ENCODE measurements at regions not wholly inside any gene's neighbourhood (a gene's known extent, or its start where the extent isn't known, plus 50 kb on each side); places are given as distances from the start of the nearest gene placed in this dataset.

DNA sequence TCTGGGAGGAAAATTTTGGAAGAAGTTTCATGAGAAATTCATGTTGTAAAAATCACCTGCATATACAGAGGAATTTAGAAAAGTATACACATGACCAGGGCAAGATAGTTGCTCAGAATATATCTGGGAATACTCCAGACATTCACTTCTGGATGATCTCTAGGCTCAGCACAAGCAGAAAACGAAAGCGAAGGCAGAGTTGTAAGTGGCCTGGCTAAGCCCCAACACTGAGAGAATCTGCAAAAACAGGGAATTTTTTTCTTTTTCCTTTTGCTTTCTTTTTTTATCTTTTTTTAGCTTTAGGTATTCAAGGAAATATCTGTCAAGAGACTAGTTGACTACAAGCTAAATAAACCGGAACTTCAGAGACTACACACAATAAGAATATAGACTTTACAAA is 207.2 kb downstream of the FGF13 start:
- H4K20me1 ChIP-seq (ENCODE audit: control insufficient read depth, insufficient read depth): no peaks in the 10 kb centered on the region
- no peak for DNase-seq (ENCODE audit: low read depth, low spot score)
- ChIA-PET POLR2A (no interaction called here), CTCF (no interaction called here), RAD21 (ENCODE audit: unreplicated experiment) (no interaction called here), SMC1A (ENCODE audit: uncharacterized antibody, unreplicated experiment) (interaction anchor here (0.9 kb wide), 1 partner anchor 9 kb away, joined by 3 read pairs; no protein-coding TSS in a partner anchor)
- H3K27ac ChIP-seq (ENCODE audit: control insufficient read depth, insufficient read depth): no peak overlapping the region
- no peak overlapping the region for H3K9ac ChIP-seq (ENCODE audit: control insufficient read depth, insufficient read depth, low read length)
- WGBS (ENCODE audit: insufficient coverage, insufficient replicate concordance, low lambda C conversion rate, missing lambda C conversion rate): 22% methylated on average over 3 of the region's 3 CpGs
- in situ Hi-C loops (cut with MboI): no loop called here
- H3K4me2 ChIP-seq (ENCODE audit: control insufficient read depth, insufficient read depth): no peak overlapping the region
- no peak overlapping the region for H2AFZ ChIP-seq (ENCODE audit: control insufficient read depth, low read depth, low read length)
- intact Hi-C loops (cut with micrococcal nuclease; ENCODE audit: unreplicated experiment): no loop called here
- no peaks in the 10 kb centered on the region for H3K27me3 ChIP-seq (replicated peaks in 1 of 2; ENCODE audit: control insufficient read depth in 2 of 2, insufficient read depth in 2 of 2, low read length in 1 of 2)
- BruUV-seq (replicated peaks): no TSS peak
- no peaks in the 10 kb centered on the region for H3K36me3 ChIP-seq (ENCODE audit: control insufficient read depth in 2 of 2, insufficient read depth in 2 of 2, low read length in 1 of 2)
- no peak for FAIRE-seq
- no peaks in the 10 kb centered on the region for H3K79me2 ChIP-seq (ENCODE audit: control insufficient read depth, insufficient read depth, low read length)
- ATAC-seq: no peak
- H3K4me1 ChIP-seq (ENCODE audit: control insufficient read depth, insufficient read depth, low read length): no peaks in the 10 kb centered on the region
- H3K4me3 ChIP-seq: no peak overlapping the region
- H3K9me3 ChIP-seq (replicated peaks; ENCODE audit: control insufficient read depth, insufficient read depth, low read length): no peaks in the 10 kb centered on the region
- no peak for TF ChIP-seq RB1 (IDR thresholded peaks at IDR 0.05; ENCODE audit: borderline replicate concordance)
- no peak for TF ChIP-seq POLR2AphosphoS5 (IDR thresholded peaks at IDR 0.05; ENCODE audit: low read length)
- TF ChIP-seq SRF (IDR thresholded peaks at IDR 0.05; ENCODE audit: low read depth in 2 of 2, low read length in 2 of 2): no peak
- TF ChIP-seq, protein P1, sequence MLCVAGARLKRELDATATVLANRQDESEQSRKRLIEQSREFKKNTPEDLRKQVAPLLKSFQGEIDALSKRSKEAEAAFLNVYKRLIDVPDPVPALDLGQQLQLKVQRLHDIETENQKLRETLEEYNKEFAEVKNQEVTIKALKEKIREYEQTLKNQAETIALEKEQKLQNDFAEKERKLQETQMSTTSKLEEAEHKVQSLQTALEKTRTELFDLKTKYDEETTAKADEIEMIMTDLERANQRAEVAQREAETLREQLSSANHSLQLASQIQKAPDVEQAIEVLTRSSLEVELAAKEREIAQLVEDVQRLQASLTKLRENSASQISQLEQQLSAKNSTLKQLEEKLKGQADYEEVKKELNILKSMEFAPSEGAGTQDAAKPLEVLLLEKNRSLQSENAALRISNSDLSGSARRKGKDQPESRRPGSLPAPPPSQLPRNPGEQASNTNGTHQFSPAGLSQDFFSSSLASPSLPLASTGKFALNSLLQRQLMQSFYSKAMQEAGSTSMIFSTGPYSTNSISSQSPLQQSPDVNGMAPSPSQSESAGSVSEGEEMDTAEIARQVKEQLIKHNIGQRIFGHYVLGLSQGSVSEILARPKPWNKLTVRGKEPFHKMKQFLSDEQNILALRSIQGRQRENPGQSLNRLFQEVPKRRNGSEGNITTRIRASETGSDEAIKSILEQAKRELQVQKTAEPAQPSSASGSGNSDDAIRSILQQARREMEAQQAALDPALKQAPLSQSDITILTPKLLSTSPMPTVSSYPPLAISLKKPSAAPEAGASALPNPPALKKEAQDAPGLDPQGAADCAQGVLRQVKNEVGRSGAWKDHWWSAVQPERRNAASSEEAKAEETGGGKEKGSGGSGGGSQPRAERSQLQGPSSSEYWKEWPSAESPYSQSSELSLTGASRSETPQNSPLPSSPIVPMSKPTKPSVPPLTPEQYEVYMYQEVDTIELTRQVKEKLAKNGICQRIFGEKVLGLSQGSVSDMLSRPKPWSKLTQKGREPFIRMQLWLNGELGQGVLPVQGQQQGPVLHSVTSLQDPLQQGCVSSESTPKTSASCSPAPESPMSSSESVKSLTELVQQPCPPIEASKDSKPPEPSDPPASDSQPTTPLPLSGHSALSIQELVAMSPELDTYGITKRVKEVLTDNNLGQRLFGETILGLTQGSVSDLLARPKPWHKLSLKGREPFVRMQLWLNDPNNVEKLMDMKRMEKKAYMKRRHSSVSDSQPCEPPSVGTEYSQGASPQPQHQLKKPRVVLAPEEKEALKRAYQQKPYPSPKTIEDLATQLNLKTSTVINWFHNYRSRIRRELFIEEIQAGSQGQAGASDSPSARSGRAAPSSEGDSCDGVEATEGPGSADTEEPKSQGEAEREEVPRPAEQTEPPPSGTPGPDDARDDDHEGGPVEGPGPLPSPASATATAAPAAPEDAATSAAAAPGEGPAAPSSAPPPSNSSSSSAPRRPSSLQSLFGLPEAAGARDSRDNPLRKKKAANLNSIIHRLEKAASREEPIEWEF (IDR thresholded peaks at IDR 0.05; ENCODE audit: insufficient replicate concordance, low read depth, low read length): no peak
- TF ChIP-seq, protein P2, sequence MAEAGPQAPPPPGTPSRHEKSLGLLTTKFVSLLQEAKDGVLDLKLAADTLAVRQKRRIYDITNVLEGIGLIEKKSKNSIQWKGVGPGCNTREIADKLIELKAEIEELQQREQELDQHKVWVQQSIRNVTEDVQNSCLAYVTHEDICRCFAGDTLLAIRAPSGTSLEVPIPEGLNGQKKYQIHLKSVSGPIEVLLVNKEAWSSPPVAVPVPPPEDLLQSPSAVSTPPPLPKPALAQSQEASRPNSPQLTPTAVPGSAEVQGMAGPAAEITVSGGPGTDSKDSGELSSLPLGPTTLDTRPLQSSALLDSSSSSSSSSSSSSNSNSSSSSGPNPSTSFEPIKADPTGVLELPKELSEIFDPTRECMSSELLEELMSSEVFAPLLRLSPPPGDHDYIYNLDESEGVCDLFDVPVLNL (IDR thresholded peaks at IDR 0.05; ENCODE audit: low read depth, low read length): no peak
- TF ChIP-seq, protein P3, sequence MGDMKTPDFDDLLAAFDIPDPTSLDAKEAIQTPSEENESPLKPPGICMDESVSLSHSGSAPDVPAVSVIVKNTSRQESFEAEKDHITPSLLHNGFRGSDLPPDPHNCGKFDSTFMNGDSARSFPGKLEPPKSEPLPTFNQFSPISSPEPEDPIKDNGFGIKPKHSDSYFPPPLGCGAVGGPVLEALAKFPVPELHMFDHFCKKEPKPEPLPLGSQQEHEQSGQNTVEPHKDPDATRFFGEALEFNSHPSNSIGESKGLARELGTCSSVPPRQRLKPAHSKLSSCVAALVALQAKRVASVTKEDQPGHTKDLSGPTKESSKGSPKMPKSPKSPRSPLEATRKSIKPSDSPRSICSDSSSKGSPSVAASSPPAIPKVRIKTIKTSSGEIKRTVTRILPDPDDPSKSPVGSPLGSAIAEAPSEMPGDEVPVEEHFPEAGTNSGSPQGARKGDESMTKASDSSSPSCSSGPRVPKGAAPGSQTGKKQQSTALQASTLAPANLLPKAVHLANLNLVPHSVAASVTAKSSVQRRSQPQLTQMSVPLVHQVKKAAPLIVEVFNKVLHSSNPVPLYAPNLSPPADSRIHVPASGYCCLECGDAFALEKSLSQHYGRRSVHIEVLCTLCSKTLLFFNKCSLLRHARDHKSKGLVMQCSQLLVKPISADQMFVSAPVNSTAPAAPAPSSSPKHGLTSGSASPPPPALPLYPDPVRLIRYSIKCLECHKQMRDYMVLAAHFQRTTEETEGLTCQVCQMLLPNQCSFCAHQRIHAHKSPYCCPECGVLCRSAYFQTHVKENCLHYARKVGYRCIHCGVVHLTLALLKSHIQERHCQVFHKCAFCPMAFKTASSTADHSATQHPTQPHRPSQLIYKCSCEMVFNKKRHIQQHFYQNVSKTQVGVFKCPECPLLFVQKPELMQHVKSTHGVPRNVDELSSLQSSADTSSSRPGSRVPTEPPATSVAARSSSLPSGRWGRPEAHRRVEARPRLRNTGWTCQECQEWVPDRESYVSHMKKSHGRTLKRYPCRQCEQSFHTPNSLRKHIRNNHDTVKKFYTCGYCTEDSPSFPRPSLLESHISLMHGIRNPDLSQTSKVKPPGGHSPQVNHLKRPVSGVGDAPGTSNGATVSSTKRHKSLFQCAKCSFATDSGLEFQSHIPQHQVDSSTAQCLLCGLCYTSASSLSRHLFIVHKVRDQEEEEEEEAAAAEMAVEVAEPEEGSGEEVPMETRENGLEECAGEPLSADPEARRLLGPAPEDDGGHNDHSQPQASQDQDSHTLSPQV (IDR thresholded peaks at IDR 0.05): no peak
- TF ChIP-seq TCF7 (IDR thresholded peaks at IDR 0.05; ENCODE audit: borderline replicate concordance): no peak
- no peak for TF ChIP-seq RUNX3 (IDR thresholded peaks at IDR 0.05; ENCODE audit: low read length)
- TF ChIP-seq, protein P4, sequence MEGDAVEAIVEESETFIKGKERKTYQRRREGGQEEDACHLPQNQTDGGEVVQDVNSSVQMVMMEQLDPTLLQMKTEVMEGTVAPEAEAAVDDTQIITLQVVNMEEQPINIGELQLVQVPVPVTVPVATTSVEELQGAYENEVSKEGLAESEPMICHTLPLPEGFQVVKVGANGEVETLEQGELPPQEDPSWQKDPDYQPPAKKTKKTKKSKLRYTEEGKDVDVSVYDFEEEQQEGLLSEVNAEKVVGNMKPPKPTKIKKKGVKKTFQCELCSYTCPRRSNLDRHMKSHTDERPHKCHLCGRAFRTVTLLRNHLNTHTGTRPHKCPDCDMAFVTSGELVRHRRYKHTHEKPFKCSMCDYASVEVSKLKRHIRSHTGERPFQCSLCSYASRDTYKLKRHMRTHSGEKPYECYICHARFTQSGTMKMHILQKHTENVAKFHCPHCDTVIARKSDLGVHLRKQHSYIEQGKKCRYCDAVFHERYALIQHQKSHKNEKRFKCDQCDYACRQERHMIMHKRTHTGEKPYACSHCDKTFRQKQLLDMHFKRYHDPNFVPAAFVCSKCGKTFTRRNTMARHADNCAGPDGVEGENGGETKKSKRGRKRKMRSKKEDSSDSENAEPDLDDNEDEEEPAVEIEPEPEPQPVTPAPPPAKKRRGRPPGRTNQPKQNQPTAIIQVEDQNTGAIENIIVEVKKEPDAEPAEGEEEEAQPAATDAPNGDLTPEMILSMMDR (IDR thresholded peaks at IDR 0.05 in 2 of 3, conservative IDR thresholded peaks at IDR 0.05 in 1 of 3; ENCODE audit: control insufficient read depth in 2 of 3, extremely low read depth in 1 of 3, insufficient read depth in 1 of 3, low read depth in 3 of 3, low read length in 3 of 3): no peak
- TF ChIP-seq CBFB (IDR thresholded peaks at IDR 0.05; ENCODE audit: low read depth): no peak
- no peak for TF ChIP-seq STAT3 (IDR thresholded peaks at IDR 0.05; ENCODE audit: low read depth, low read length)
- no peak for TF ChIP-seq ZNF274 (IDR thresholded peaks at IDR 0.05; ENCODE audit: insufficient read depth, insufficient read length)
- no peak for TF ChIP-seq ZBED1 (IDR thresholded peaks at IDR 0.05; ENCODE audit: borderline replicate concordance)
